ENCODE measurements at regions not wholly inside any gene's neighbourhood (a gene's known extent, or its start where the extent isn't known, plus 50 kb on each side); places are given as distances from the start of the nearest gene placed in this dataset.

- DNase-seq (ENCODE audit: low read depth in 1 of 2, low spot score in 1 of 2) = no peak
Observed at GRCh38 chr16:6946802-6947201, 385.8 kb upstream of the RBFOX1 start.

GRCh38 chr16:6946106-6946505 lies 386.5 kb upstream of the RBFOX1 start:
- no peak for DNase-seq (ENCODE audit: low read depth in 1 of 2, low spot score in 1 of 2)

GRCh38 chr16:6940968-6941367 lies 391.7 kb upstream of the RBFOX1 start:
- DNase-seq (ENCODE audit: low read depth in 1 of 2, low spot score in 1 of 2) = no peak

- DNase-seq (ENCODE audit: low read depth in 1 of 2, low spot score in 1 of 2) = no peak
Observed at GRCh38 chr16:6937641-6938040, 395.0 kb upstream of the RBFOX1 start.

GRCh38 chr16:6932871-6933385 lies 399.7 kb upstream of the RBFOX1 start:
- DNase-seq (ENCODE audit: low read depth in 1 of 2, low spot score in 1 of 2) = no peak

- no peak for DNase-seq (ENCODE audit: low read depth in 1 of 2, low spot score in 1 of 2)
Observed at GRCh38 chr16:6929868-6930267, 402.8 kb upstream of the RBFOX1 start.

GRCh38 chr16:6926762-6927161 lies 405.9 kb upstream of the RBFOX1 start:
- no peak for DNase-seq (ENCODE audit: low read depth in 1 of 2, low spot score in 1 of 2)

- no peak for DNase-seq (ENCODE audit: low read depth in 1 of 2, low spot score in 1 of 2)
Observed at GRCh38 chr16:6926341-6926740, 406.3 kb upstream of the RBFOX1 start.

GRCh38 chr16:6918646-6919045 lies 414.0 kb upstream of the RBFOX1 start:
- no peak for DNase-seq (ENCODE audit: low read depth in 1 of 2, low spot score in 1 of 2)

- no peak for DNase-seq (ENCODE audit: low read depth in 1 of 2, low spot score in 1 of 2)
Observed at GRCh38 chr16:6916946-6917345, 415.7 kb upstream of the RBFOX1 start.

- DNase-seq (ENCODE audit: low read depth in 1 of 2, low spot score in 1 of 2) = no peak
Observed at GRCh38 chr16:6913566-6913965, 419.1 kb upstream of the RBFOX1 start.

- DNase-seq (ENCODE audit: low read depth in 1 of 2, low spot score in 1 of 2) = no peak
Observed at GRCh38 chr16:6910301-6910700, 422.3 kb upstream of the RBFOX1 start.

- no peak for DNase-seq (ENCODE audit: low read depth in 1 of 2, low spot score in 1 of 2)
Observed at GRCh38 chr16:6905601-6906000, 427.0 kb upstream of the RBFOX1 start.

GRCh38 chr16:6903671-6904070 lies 429.0 kb upstream of the RBFOX1 start:
- no peak for DNase-seq (ENCODE audit: low read depth in 1 of 2, low spot score in 1 of 2)

GRCh38 chr16:6898896-6899295 lies 433.7 kb upstream of the RBFOX1 start:
- DNase-seq (ENCODE audit: low read depth in 1 of 2, low spot score in 1 of 2) = no peak

- DNase-seq (ENCODE audit: low read depth in 1 of 2, low spot score in 1 of 2) = no peak
Observed at GRCh38 chr16:6897876-6898485, 434.7 kb upstream of the RBFOX1 start.

- DNase-seq (ENCODE audit: low read depth in 1 of 2, low spot score in 1 of 2) = no peak
Observed at GRCh38 chr16:6892966-6893365, 439.7 kb upstream of the RBFOX1 start.

- no peak for DNase-seq (ENCODE audit: low read depth in 1 of 2, low spot score in 1 of 2)
Observed at GRCh38 chr16:6891496-6891895, 441.1 kb upstream of the RBFOX1 start.

- no peak for DNase-seq (ENCODE audit: low read depth in 1 of 2, low spot score in 1 of 2)
Observed at GRCh38 chr16:6888531-6888930, 444.1 kb upstream of the RBFOX1 start.

- DNase-seq (ENCODE audit: low read depth in 1 of 2, low spot score in 1 of 2) = no peak
Observed at GRCh38 chr16:6884002-6884401, 448.6 kb upstream of the RBFOX1 start.

GRCh38 chr16:6880263-6880662 lies 452.4 kb upstream of the RBFOX1 start:
- DNase-seq (ENCODE audit: low read depth in 1 of 2, low spot score in 1 of 2) = no peak

- DNase-seq (ENCODE audit: low read depth in 1 of 2, low spot score in 1 of 2) = no peak
Observed at GRCh38 chr16:6864671-6865070, 468.0 kb upstream of the RBFOX1 start.

- DNase-seq (ENCODE audit: low read depth in 1 of 2, low spot score in 1 of 2) = no peak
Observed at GRCh38 chr16:6864244-6864643, 468.4 kb upstream of the RBFOX1 start.
